GM23248 (cell line): ENCODE measurements at regions not wholly inside any gene's neighbourhood (a gene's known extent, or its start where the extent isn't known, plus 50 kb on each side); places are given as distances from the start of the nearest gene placed in this dataset.
A peak's percentile ranks its signal among the peaks of the same experiment; 100 is the strongest.

Experiments used
- DNase-seq: peaks from one replicate; pipeline ENCODE4 v3.0.0-alpha.2; 2015
- H2AFZ ChIP-seq: fragments of 200-600 bp; sonication (generic); 2 replicates; pipeline ENCODE4 v1.6.1; 2016; ENCODE audit warnings: antibody characterized with exemption
- H3F3A ChIP-seq: fragments of 200-600 bp; sonication (generic); 2 replicates; pipeline ENCODE4 v1.6.1; 2016; ENCODE audit warnings: mild to moderate bottlenecking, antibody characterized with exemption, mixed run types; ENCODE audit not compliant: insufficient read depth
- H3K27ac ChIP-seq: fragments of 200-600 bp; sonication (generic); 2 replicates; pipeline ENCODE4 v1.5.1; 2016; ENCODE audit warnings: mild to moderate bottlenecking
- H3K27me3 ChIP-seq: fragments of 200-600 bp; sonication (generic); replicated peaks from 2 replicates; pipeline ENCODE4 v1.6.1; 2016; ENCODE audit warnings: mild to moderate bottlenecking; ENCODE audit not compliant: insufficient read depth
- H3K36me3 ChIP-seq: fragments of 200-600 bp; sonication (generic); 2 replicates; pipeline ENCODE4 v1.6.1; 2016; ENCODE audit warnings: low read depth, mild to moderate bottlenecking
- H3K4me1 ChIP-seq: fragments of 200-600 bp; sonication (generic); 2 replicates; pipeline ENCODE4 v1.6.1; 2016; ENCODE audit warnings: mild to moderate bottlenecking; ENCODE audit not compliant: insufficient read depth
- H3K4me2 ChIP-seq: fragments of 200-600 bp; sonication (generic); one replicate; pipeline ENCODE4 v1.6.1; 2016; ENCODE audit warnings: mild to moderate bottlenecking; ENCODE audit not compliant: unreplicated experiment
- H3K4me3 ChIP-seq: fragments of 200-600 bp; sonication (generic); 2 replicates; pipeline ENCODE4 v1.5.1; 2016; ENCODE audit warnings: mild to moderate bottlenecking
- H3K79me2 ChIP-seq: fragments of 200-600 bp; sonication (generic); 2 replicates; pipeline ENCODE4 v1.6.1; 2016; ENCODE audit warnings: mild to moderate bottlenecking; ENCODE audit not compliant: insufficient read depth
- H3K9ac ChIP-seq: fragments of 200-600 bp; sonication (generic); 2 replicates; pipeline ENCODE4 v1.6.1; 2016; ENCODE audit warnings: mild to moderate bottlenecking
- H3K9me2 ChIP-seq: fragments of 200-600 bp; sonication (generic); 2 replicates; pipeline ENCODE4 v1.6.1; 2016; ENCODE audit warnings: mixed run types, mild to moderate bottlenecking, moderate library complexity; ENCODE audit not compliant: insufficient read depth
- H3K9me3 ChIP-seq: fragments of 200-600 bp; sonication (generic); one replicate; pipeline ENCODE4 v1.6.1; 2017; ENCODE audit warnings: low read depth
- H4K20me1 ChIP-seq: fragments of 200-600 bp; sonication (generic); 2 replicates; pipeline ENCODE4 v1.6.0; 2016; ENCODE audit not compliant: insufficient read depth
- EZH2 ChIP-seq: fragments of 200-600 bp; sonication (generic); IDR thresholded peaks from 2 replicates; pipeline ENCODE4 v1.6.1; 2018; ENCODE audit warnings: antibody characterized with exemption, mild to moderate bottlenecking; ENCODE audit not compliant: insufficient read depth, poor library complexity, severe bottlenecking
- EZH2phosphoT487 ChIP-seq: fragments of 200-600 bp; sonication (generic); IDR thresholded peaks from 2 replicates; pipeline ENCODE4 v1.6.1; 2018; ENCODE audit warnings: antibody characterized with exemption, moderate library complexity, mild to moderate bottlenecking, low read depth; ENCODE audit not compliant: insufficient read depth
- WGBS, 2 experiments: methylation state at CpG; one replicate each; pipeline ENCODE4 v1.1.6; 2015 to 2017; ENCODE audit warnings: low lambda C conversion rate in 2 of 2, low coverage in 1 of 2; ENCODE audit errors: missing lambda C conversion rate in 2 of 2; 5-methylcytosine and 5-hydroxymethylcytosine counted together
- in situ Hi-C: fragments of 300-500 bp; cut with MboI; formaldehyde crosslinking; loops from 2 replicates; pipeline ENCODE4 v1.15.0; 2020

DNA sequence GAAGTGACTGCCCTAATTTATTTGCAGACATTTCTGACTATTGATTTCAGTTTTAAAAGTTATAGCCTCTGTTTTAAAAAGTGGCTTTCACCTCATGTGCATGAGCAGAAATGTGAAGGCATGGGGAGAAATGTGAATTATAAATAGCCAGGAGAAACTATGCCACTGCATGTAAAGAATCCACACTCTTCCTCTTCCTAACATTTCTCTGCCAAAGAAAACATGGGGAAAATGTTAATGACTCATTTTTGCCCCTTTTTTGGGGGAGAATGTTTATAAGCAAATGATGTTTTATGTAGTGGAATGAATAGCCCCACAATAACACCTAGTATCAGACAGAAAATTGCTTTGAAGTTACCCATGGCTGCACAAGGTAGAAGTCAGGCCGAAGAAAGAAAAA is 249.0 kb upstream of the TANK start:
- Histone ChIP-seq H2AFZ (no peak overlapping the region), H3K4me2 (peak overlapping the region; percentile 85), H3K9ac (peak overlapping the region; percentile 75), H3K79me2 (no peaks in the 10 kb centered on the region), H3K4me3 (peak overlapping the region; percentile 46; the same call in 1 of the 2 replicates), H3K4me1 (peaks cover 39% of the 10 kb centered on the region), H3K36me3 (no peaks in the 10 kb centered on the region), H3K9me2 (no peaks in the 10 kb centered on the region), H4K20me1 (no peaks in the 10 kb centered on the region), H3F3A (peaks cover 48% of the 10 kb centered on the region), H3K27me3 (no peaks in the 10 kb centered on the region), H3K9me3 (no peaks in the 10 kb centered on the region), H3K27ac (peak overlapping the region; percentile 90)
- in situ Hi-C loops: no loop called here
- no peak for TF ChIP-seq EZH2phosphoT487
- TF ChIP-seq EZH2: no peak
- DNase-seq: peak; percentile 39
- 19 to 70% methylated on average over 1 of the region's 1 CpG for WGBS, 2 experiments

DNA sequence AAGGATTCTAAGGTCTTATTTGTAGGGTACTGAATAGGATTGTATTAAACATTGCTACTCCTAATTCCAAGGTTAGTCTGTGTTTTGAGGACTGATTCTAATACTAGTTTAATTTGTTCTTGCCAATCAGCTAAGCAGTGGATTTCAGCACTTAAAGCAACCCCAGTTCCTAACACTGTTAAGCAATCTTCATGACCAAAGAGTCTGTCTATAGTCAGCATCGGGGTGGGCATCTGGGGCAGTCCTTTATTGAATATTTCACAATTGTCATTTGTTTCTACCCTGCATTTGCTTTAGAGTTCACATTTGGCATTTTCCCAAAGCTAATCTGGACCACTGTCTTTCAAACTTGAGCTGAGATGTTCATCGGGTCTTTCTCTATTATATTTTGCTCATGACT is 248.0 kb upstream of the TANK start:
- Histone ChIP-seq H3K9me2 (no peaks in the 10 kb centered on the region), H3K36me3 (no peaks in the 10 kb centered on the region), H3K4me2 (peak overlapping the region; percentile 85), H3K4me1 (peaks cover 48% of the 10 kb centered on the region), H3K27ac (peak overlapping the region; percentile 90; the same call in 1 of the 2 replicates), H3K9me3 (no peaks in the 10 kb centered on the region), H3F3A (peaks cover 57% of the 10 kb centered on the region), H2AFZ (no peak overlapping the region), H3K4me3 (no peak overlapping the region), H3K9ac (no peak overlapping the region), H3K27me3 (no peaks in the 10 kb centered on the region), H3K79me2 (no peaks in the 10 kb centered on the region), H4K20me1 (no peaks in the 10 kb centered on the region)
- DNase-seq: peak; percentile 56
- in situ Hi-C loops: no loop called here
- TF ChIP-seq EZH2: no peak
- TF ChIP-seq EZH2phosphoT487: no peak
- WGBS, 2 experiments: 2 to 3% methylated on average over 2 of the region's 2 CpGs

DNA sequence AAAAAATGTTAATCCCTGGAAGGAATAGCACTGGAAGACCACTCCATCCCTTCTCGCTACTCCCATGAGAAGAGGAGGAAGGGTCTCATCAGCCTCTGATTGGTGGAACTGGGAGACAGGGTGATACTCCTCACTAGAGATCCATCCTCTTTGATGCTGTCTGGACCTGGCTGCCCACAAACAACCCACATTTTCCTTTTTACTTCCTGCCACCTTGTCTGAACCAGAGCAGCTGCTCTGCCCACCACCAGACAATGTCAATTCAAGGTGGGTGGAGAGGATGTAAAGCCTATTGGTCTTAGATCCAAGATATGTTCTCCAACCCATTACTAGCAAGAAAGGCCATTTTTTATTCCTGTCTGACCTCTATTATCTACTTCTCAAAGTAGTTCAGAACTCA is 246.9 kb upstream of the TANK start:
- TF ChIP-seq EZH2: no peak
- TF ChIP-seq EZH2phosphoT487: no peak
- 91 to 100% methylated on average over 1 of the region's 1 CpG for WGBS, 2 experiments
- Histone ChIP-seq H3K36me3 (no peaks in the 10 kb centered on the region), H3K27me3 (no peaks in the 10 kb centered on the region), H3K9me3 (no peaks in the 10 kb centered on the region), H3K4me3 (no peak overlapping the region), H3K79me2 (no peaks in the 10 kb centered on the region), H3F3A (peaks cover 49% of the 10 kb centered on the region), H2AFZ (no peak overlapping the region), H3K9ac (no peak overlapping the region), H3K4me1 (peaks cover 58% of the 10 kb centered on the region), H4K20me1 (no peaks in the 10 kb centered on the region), H3K27ac (no peak overlapping the region), H3K4me2 (no peak overlapping the region), H3K9me2 (no peaks in the 10 kb centered on the region)
- DNase-seq: no peak
- in situ Hi-C loops: no loop called here

DNA sequence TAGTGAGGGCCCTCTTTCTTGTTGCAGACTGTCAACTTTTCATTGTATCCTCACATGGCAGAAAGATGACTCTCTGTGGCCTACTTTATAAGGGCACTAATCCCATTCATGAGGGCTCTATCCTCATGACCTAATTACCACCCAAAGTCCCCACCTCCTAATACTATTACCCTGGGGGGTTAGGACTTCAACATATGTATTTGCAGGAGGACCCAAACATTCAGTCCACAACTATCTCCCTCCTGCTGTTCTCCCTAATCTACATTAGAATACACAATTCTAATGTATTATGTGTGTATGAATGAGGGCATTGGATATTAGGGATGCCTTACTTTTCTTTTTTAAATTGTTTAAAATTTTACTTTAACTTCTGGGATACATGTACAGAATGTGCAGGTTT is 246.0 kb upstream of the TANK start:
- H3K4me2 ChIP-seq: no peak overlapping the region
- no peaks in the 10 kb centered on the region for H3K27me3 ChIP-seq
- H3K27ac ChIP-seq: no peak overlapping the region
- no peaks in the 10 kb centered on the region for H3K9me3 ChIP-seq
- no peak overlapping the region for H3K4me3 ChIP-seq
- DNase-seq: no peak
- peaks cover 66% of the 10 kb centered on the region for H3K4me1 ChIP-seq
- peaks cover 43% of the 10 kb centered on the region for H3F3A ChIP-seq
- H3K9me2 ChIP-seq: no peaks in the 10 kb centered on the region
- no peaks in the 10 kb centered on the region for H4K20me1 ChIP-seq
- in situ Hi-C loops: no loop called here
- H3K36me3 ChIP-seq: no peaks in the 10 kb centered on the region
- TF ChIP-seq EZH2phosphoT487 (no peak), EZH2 (no peak)
- no peak overlapping the region for H3K9ac ChIP-seq
- H3K79me2 ChIP-seq: no peaks in the 10 kb centered on the region
- H2AFZ ChIP-seq: no peak overlapping the region

DNA sequence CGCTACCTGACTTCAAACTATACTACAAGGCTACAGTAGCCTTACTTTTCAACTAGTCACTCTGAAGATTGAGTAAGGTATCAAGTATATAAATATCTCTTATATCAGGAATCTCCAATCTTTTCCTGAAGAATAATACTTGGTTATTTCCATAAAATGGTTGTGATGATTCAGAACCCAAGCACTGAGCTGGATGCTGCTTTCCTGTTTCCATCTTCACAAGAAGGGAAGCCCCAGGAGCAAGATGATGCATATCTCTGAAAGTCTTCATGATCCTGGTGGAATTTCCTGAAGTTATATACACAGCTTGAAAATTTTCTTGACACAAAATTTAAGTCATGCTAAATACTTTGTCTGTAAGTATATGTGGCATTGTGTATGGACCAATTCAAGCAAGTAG is 243.9 kb upstream of the TANK start:
- H3K9me3 ChIP-seq: no peaks in the 10 kb centered on the region
- no peaks in the 10 kb centered on the region for H3K79me2 ChIP-seq
- H3K4me1 ChIP-seq: peaks cover 63% of the 10 kb centered on the region
- no peak overlapping the region for H2AFZ ChIP-seq
- peak overlapping the region; percentile 24; the same call in 1 of the 2 replicates for H3K27ac ChIP-seq
- H3K4me2 ChIP-seq: peak overlapping the region; percentile 51
- in situ Hi-C loops: no loop called here
- no peaks in the 10 kb centered on the region for H3K9me2 ChIP-seq
- 100% methylated on average over 1 of the region's 1 CpG for WGBS, 2 experiments
- H3K9ac ChIP-seq: no peak overlapping the region
- H4K20me1 ChIP-seq: no peaks in the 10 kb centered on the region
- no peaks in the 10 kb centered on the region for H3K27me3 ChIP-seq
- H3K4me3 ChIP-seq: no peak overlapping the region
- no peaks in the 10 kb centered on the region for H3K36me3 ChIP-seq
- TF ChIP-seq EZH2phosphoT487 (no peak), EZH2 (no peak)
- DNase-seq: peak; percentile 67
- H3F3A ChIP-seq: peaks cover 47% of the 10 kb centered on the region
